Activated naive CD4-positive, alpha-beta T cell treated with anti-CD3 and anti-CD28 coated beads, Interleukin-2, amount 10 ng/mL, durations not matched to agents 7 days and 5 days (primary cell): ENCODE measurements at regions not wholly inside any gene's neighbourhood (a gene's known extent, or its start where the extent isn't known, plus 50 kb on each side); places are given as distances from the start of the nearest gene placed in this dataset.

Experiments
- CTCF ChIA-PET: fragments of 350-600 bp; sonication (Branson Sonifier 250); formaldehyde crosslinking; loops from one replicate; lab custom pipeline; 2021; ENCODE audit warnings: antibody characterized with exemption; lab: Charles Lee
- DNase-seq: peaks from one replicate; pipeline ENCODE4 v3.0.0-alpha.2; 2020
- H3K27ac Mint-ChIP-seq: one replicate; pipeline ENCODE4 v1.8.0; 2021; ENCODE audit warnings: mild to moderate bottlenecking, moderate library complexity, mixed read lengths
- H3K27me3 Mint-ChIP-seq: one replicate; pipeline ENCODE4 v1.8.0; 2021; ENCODE audit warnings: mild to moderate bottlenecking, mixed read lengths
- H3K36me3 Mint-ChIP-seq: one replicate; pipeline ENCODE4 v1.8.0; 2021; ENCODE audit warnings: mixed read lengths
- H3K4me1 Mint-ChIP-seq: one replicate; pipeline ENCODE4 v1.8.0; 2021; ENCODE audit warnings: mixed read lengths
- H3K4me3 Mint-ChIP-seq: one replicate; pipeline ENCODE4 v1.8.0; 2021; ENCODE audit warnings: mild to moderate bottlenecking, moderate library complexity, mixed read lengths
- H3K9me3 Mint-ChIP-seq: one replicate; pipeline ENCODE4 v1.8.0; 2021; ENCODE audit warnings: mixed read lengths

DNA sequence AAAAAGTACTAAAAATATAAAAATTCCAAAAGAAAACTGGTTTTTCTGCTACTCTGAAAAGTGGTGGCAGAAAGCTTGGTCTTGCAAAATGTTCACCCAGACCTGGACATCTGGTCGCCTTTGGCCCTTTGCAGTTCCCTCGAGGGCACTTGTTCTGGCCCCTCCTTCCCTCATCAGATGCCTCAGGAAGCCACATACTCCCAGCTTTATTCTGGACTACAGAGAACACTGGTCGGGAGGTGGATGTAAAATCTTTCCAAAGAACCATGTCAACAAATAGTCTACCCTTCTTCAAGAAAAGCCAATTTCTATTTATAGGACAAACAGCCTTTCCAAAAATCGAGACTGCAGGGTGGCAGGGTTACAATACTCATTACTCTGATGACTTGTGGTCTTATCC is 726.1 kb downstream of the TNS3 start:
- Mint-ChIP-seq H3K4me1 (no peaks in the 10 kb centered on the region), H3K36me3 (no peaks in the 10 kb centered on the region), H3K4me3 (no peak overlapping the region), H3K9me3 (peaks cover 4% of the 10 kb centered on the region), H3K27ac (no peak overlapping the region), H3K27me3 (no peaks in the 10 kb centered on the region)
- CTCF ChIA-PET, result no interaction called here
- DNase-seq, result no peak

DNA sequence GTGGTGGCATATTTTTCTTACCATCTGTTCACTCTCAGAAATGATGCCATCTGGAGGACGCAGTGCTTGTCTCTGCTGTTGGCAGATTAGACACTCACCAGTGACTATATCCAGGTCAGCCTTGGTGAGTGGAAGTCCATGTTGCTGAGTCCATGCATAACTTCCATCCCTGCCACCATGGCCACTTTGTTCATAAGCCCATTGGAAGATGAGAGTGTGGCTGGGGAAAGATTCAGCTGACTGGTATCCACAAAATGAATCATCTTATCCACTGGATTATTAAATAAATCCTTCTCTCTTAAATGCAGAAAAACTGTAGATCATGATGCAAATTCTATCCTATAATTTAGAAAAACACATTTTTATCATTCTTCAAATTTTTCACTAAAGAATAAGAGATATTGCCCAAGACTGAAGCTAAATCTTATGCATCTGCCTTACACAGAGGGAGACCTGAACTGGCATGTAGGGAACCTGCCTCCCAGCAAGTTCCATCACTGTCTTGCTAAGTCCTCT is 726.9 kb downstream of the TNS3 start:
- Mint-ChIP-seq H3K4me1 (no peaks in the 10 kb centered on the region), H3K27ac (no peak overlapping the region), H3K27me3 (no peaks in the 10 kb centered on the region), H3K4me3 (no peak overlapping the region), H3K9me3 (peaks cover 4% of the 10 kb centered on the region), H3K36me3 (no peaks in the 10 kb centered on the region)
- CTCF ChIA-PET, result no interaction called here
- no peak for DNase-seq

DNA sequence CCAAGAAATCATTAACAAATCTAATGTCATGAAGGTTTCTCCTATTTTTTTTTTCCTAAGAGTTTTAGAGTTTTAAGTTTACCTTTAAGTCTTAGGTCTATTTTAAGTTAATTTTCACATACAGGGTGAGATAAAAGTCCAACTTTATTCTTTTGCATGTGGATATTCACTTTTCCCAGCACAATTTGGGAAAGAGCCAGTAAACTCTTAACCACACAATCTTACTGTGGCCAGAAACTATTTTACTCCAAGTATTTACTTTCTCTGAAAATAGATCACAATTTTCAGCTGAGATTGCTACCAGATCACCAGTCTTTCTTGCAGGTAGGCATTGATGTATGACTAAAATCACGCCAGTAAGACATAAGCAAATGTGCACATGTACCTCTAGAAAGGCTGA is 728.5 kb downstream of the TNS3 start:
- Mint-ChIP-seq H3K4me3 (no peak overlapping the region), H3K36me3 (no peaks in the 10 kb centered on the region), H3K27me3 (no peaks in the 10 kb centered on the region), H3K27ac (no peak overlapping the region), H3K9me3 (no peaks in the 10 kb centered on the region), H3K4me1 (no peaks in the 10 kb centered on the region)
- DNase-seq, result no peak
- CTCF ChIA-PET, result no interaction called here

DNA sequence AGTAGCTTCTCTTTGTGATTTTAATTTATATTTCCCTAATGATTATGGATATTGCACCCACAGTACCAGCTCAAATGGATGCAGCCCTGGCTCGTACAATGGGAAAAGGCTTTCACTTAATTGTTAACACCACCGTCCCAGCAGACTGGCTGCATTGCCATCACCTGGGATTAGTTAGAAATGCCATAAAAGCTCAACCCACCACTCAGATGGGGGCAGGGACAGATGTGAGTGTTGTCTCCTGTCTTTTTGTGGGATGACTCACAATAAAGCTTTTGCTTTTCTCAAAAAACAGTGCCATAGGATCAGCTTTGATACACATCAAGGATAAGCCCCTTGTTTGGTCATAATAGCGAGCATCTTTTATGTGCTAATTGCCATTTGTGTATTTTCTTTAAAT is 729.1 kb downstream of the TNS3 start:
- no peaks in the 10 kb centered on the region for H3K36me3 Mint-ChIP-seq
- H3K27ac Mint-ChIP-seq, result no peak overlapping the region
- no peak overlapping the region for H3K4me3 Mint-ChIP-seq
- no peaks in the 10 kb centered on the region for H3K4me1 Mint-ChIP-seq
- H3K9me3 Mint-ChIP-seq, result no peaks in the 10 kb centered on the region
- H3K27me3 Mint-ChIP-seq, result no peaks in the 10 kb centered on the region
- DNase-seq, result no peak
- CTCF ChIA-PET, result no interaction called here

DNA sequence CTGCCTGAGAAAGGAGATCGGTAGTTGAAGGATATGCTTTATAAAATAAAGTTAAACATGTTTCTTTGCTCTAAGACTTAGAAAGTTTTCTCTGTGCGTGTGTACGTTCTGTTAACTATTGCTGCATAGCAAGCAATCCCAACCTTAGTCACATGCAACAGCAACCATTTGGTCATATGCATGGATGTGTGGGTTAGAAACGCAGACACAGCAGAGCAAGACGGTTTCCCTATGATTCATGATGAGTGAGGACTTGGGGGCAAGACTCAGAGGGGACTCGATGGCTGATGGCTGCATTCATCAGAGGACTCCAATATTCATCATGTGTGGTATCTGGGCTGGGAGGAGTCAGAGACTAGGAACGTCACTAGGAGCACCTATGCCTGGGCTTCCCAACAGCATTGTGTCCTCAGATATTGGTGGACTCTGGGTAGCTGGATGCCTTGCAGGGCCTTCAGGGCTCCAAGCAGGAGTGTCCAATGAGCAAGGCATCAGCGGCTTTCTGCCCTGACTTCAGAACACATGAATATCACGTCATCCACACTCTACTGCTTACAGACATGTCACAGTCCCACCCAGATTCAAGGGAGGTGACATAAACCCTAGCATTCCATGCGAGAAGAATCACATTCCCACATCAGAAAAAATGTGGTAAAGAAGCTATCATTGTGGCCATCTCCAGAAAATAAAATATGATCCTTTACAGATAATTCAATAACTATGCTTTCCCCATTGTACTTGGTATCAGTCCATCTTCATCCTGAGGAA is 731.2 kb downstream of the TNS3 start:
- H3K36me3 Mint-ChIP-seq, result no peaks in the 10 kb centered on the region
- H3K9me3 Mint-ChIP-seq, result peaks cover 4% of the 10 kb centered on the region
- H3K4me1 Mint-ChIP-seq, result no peaks in the 10 kb centered on the region
- H3K27ac Mint-ChIP-seq, result no peak overlapping the region
- H3K27me3 Mint-ChIP-seq, result no peaks in the 10 kb centered on the region
- H3K4me3 Mint-ChIP-seq, result no peak overlapping the region
- DNase-seq, result no peak
- CTCF ChIA-PET, result no interaction called here

DNA sequence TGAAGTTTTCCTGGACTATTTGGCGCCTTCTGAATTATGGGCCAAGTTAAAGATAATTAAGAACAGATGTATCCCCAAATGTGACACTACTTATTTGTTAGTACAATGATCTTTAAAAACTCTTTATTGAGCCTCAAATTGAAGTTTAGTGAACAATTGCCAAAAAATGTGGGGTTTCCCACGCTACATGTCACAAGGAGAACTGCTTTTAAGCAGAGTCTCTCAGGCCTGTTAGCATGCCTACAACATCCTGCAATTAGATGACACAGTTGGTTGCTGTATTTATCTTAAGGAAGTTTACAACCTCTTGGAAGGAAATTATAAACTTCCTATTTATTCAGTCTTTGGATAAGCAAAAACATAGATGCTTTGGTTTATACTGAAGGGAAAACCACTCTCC is 733.0 kb downstream of the TNS3 start:
- no peak for DNase-seq
- H3K36me3 Mint-ChIP-seq, result no peaks in the 10 kb centered on the region
- H3K9me3 Mint-ChIP-seq, result peaks cover 8% of the 10 kb centered on the region

DNA sequence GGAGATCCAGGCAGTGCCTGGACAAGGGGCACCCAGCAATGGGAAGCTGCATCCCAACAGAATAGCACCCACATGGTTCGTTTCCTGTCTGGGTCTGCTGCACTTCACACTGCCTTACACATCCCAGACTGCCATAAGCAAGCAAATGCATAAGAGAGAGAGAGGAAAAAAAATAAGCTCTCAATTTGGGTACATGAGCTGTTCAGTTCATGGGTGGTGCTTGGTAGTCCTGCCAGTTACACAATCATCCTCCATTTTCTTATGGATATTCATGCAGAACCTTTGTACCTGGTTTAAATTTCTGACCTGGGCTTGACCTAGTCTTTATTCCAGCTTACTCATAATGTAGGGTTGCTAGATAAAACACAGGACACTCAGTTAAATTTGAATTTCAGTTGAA is 733.6 kb downstream of the TNS3 start:
- Mint-ChIP-seq H3K9me3 (peaks cover 8% of the 10 kb centered on the region), H3K27ac (no peak overlapping the region), H3K4me3 (no peak overlapping the region), H3K27me3 (no peaks in the 10 kb centered on the region), H3K4me1 (no peaks in the 10 kb centered on the region), H3K36me3 (no peaks in the 10 kb centered on the region)
- DNase-seq, result no peak
- CTCF ChIA-PET, result no interaction called here

More for the DNA sequence above, 733.0 kb downstream of the TNS3 start:
- H3K27me3 Mint-ChIP-seq, result no peaks in the 10 kb centered on the region
- no peak overlapping the region for H3K4me3 Mint-ChIP-seq
- CTCF ChIA-PET, result no interaction called here
- no peaks in the 10 kb centered on the region for H3K4me1 Mint-ChIP-seq
- H3K27ac Mint-ChIP-seq, result no peak overlapping the region

DNA sequence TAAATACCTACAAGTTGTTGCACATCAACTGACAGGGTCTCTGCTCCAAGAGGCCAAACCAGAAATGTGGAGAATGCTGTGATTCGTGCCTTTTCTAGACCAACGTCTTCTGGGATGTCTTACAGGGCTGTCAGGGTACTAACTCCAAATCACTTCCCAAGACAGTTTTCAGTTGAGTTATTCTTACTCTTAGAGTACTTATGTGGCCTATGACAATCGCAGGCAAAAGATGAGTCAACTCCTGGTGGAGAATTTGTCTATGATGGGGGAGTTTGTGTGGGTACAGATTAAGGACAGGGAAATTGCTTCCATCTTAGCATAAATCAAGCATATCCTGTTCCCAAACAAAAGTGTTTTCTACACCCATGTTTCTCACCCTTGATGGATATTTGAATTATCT is 734.8 kb downstream of the TNS3 start:
- H3K36me3 Mint-ChIP-seq, result no peaks in the 10 kb centered on the region
- DNase-seq, result no peak
- no peak overlapping the region for H3K27ac Mint-ChIP-seq
- no peaks in the 10 kb centered on the region for H3K4me1 Mint-ChIP-seq
- H3K9me3 Mint-ChIP-seq, result peaks cover 9% of the 10 kb centered on the region
- no peaks in the 10 kb centered on the region for H3K27me3 Mint-ChIP-seq
- CTCF ChIA-PET, result no interaction called here
- H3K4me3 Mint-ChIP-seq, result no peak overlapping the region

DNA sequence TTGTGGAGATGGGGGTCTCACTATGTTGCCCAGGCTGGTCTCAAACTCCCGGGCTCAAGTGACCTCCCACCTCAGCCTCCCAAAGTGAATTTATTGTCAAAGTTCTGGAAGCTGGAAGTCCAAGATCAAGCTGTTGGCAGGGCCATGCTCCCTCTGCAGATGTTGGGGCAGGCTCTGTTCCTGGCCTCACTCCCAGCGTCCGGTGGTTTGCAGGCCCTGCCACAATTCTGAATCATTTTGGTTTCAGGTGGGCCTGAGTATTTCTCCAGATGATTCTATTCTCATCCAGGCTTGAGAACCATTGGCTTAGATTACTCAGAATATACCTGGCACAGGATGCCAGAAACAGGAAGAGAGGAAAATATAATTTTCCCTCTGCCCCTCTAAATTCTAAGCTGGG is 737.4 kb downstream of the TNS3 start:
- H3K27me3 Mint-ChIP-seq, result no peaks in the 10 kb centered on the region
- no peak for DNase-seq

DNA sequence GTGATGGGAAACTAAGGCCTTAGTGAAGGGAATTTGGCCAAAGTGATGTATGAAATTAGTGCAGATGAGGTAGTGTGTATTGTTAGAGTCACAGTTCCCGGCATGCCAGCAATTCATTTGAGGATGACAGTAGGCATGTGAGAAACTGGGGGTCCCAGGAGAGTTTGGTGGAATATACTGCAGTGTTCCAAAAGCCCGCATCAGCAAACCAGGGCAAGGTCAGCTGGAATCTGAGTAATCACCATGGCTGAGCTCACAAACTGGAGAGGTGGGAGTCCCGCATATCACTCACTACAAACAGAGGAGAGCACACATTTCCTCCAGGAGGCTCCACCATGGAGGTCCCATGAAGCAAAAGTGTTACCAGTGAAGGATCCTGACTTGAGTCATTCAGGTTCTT is 740.7 kb downstream of the TNS3 start:
- Mint-ChIP-seq H3K9me3 (peaks cover 10% of the 10 kb centered on the region), H3K27me3 (no peaks in the 10 kb centered on the region), H3K4me3 (no peak overlapping the region), H3K36me3 (no peaks in the 10 kb centered on the region), H3K4me1 (no peaks in the 10 kb centered on the region), H3K27ac (no peak overlapping the region)
- CTCF ChIA-PET, result no interaction called here
- DNase-seq, result no peak

More for the DNA sequence above, 737.4 kb downstream of the TNS3 start:
- peaks cover 11% of the 10 kb centered on the region for H3K9me3 Mint-ChIP-seq
- no peaks in the 10 kb centered on the region for H3K36me3 Mint-ChIP-seq
- no peak overlapping the region for H3K27ac Mint-ChIP-seq
- CTCF ChIA-PET, result no interaction called here
- H3K4me1 Mint-ChIP-seq, result no peaks in the 10 kb centered on the region
- H3K4me3 Mint-ChIP-seq, result no peak overlapping the region

DNA sequence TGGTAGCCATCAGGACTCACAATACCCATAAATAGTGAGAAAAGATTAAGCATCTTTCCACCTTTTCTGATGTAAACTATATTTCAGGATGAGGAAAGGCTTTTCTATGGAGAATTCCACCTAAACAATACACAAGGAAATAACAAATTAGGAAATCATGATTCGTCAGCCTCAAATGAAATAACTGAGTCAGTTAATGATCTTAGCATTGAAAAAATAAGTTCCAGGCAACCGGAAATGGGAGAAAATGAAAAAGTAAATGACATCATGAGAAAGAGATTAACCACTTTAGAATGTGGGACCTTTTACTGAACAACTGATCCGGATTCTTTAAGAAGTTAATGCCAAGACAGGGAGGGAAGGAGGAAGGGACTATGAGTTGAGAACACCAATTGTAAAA is 742.3 kb downstream of the TNS3 start:
- DNase-seq, result no peak
- no peaks in the 10 kb centered on the region for H3K36me3 Mint-ChIP-seq
- no peak overlapping the region for H3K4me3 Mint-ChIP-seq
- no peak overlapping the region for H3K27ac Mint-ChIP-seq
- H3K27me3 Mint-ChIP-seq, result no peaks in the 10 kb centered on the region
- peaks cover 3% of the 10 kb centered on the region for H3K9me3 Mint-ChIP-seq
- H3K4me1 Mint-ChIP-seq, result no peaks in the 10 kb centered on the region
- CTCF ChIA-PET, result no interaction called here

DNA sequence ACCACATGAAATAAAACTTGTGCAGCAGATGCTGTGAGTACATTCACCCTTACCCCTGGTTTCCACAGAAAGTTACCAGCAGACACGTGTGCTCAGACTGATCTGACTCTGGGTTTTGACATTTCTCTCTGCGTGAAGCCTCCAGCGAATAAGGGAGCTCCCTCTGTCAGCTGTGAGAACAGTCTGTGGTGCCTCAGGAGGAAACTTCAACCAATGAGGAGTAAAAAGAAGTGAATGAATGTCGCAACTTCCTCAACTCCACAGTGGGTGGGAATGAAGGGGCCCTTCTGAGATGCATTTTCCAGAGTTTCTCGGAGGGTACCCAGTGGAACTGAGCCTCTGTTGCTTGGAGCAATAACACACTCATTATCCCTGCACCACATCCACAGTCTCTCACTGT is 743.4 kb downstream of the TNS3 start:
- H3K4me3 Mint-ChIP-seq, result no peak overlapping the region
- H3K4me1 Mint-ChIP-seq, result no peaks in the 10 kb centered on the region
- no peak for DNase-seq
- H3K27me3 Mint-ChIP-seq, result no peaks in the 10 kb centered on the region
- CTCF ChIA-PET, result no interaction called here
- peaks cover 3% of the 10 kb centered on the region for H3K9me3 Mint-ChIP-seq
- H3K27ac Mint-ChIP-seq, result no peak overlapping the region
- H3K36me3 Mint-ChIP-seq, result no peaks in the 10 kb centered on the region

DNA sequence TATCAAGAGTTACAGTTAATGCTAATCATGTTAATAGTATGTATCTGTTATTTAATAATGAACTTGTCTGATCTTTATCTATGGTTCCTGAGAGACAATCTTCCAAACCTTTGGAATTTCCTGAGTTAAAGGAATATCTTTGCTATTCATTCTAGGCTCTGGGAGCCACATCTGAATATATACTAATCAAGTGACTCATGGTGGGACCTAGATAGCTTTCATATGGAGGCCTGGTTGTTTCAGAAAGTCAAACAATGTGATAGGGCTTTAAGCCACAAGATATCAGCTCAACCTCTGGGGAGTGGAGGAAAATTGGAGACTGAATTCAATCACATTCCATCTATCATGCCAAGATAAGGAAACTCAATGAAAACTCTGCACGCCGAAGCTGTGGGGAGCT is 746.4 kb downstream of the TNS3 start:
- Mint-ChIP-seq H3K9me3 (peaks cover 4% of the 10 kb centered on the region), H3K4me1 (no peaks in the 10 kb centered on the region), H3K36me3 (no peaks in the 10 kb centered on the region), H3K27ac (no peak overlapping the region), H3K27me3 (no peaks in the 10 kb centered on the region), H3K4me3 (no peak overlapping the region)
- CTCF ChIA-PET, result no interaction called here
- no peak for DNase-seq

DNA sequence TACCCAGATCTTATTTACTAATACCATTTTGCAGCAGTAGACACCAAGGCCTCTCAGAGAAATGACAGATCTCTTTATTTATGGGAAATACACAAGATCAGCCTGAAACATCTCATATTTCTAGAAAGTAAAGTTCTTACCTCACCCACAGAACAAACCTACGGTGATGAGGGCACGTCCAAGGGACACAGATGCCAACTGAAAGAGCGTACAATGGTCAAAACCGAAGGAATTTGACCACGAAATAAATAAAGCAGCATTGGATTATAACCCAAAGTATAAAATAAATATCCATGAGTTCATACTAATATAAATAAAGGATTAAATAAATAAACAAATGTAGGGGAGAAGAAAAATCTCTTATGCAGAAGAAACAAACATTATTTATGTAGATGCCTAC is 747.0 kb downstream of the TNS3 start:
- Mint-ChIP-seq H3K27ac (no peak overlapping the region), H3K4me3 (no peak overlapping the region), H3K36me3 (no peaks in the 10 kb centered on the region)

DNA sequence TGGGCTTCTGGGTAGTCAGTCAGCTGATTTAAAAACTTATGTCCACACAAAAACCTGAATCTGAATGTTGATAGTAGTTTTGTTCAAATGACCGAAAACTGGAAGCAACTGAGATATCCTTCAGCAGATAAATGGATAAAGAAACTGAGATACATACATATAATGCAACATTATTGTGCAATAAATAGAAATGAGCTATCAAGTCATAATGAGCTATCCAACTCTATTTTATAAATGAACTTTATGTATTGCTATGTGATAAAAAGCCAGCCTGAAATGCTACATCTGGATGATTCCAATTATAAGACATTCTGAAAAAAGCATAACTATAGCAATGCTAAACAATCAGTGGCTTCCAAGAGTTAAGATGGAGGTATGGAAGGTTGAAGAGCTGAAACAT is 748.7 kb downstream of the TNS3 start:
- Mint-ChIP-seq H3K27me3 (no peaks in the 10 kb centered on the region), H3K4me1 (no peaks in the 10 kb centered on the region), H3K4me3 (no peak overlapping the region), H3K27ac (no peak overlapping the region), H3K36me3 (no peaks in the 10 kb centered on the region), H3K9me3 (peaks cover 4% of the 10 kb centered on the region)
- no peak for DNase-seq
- CTCF ChIA-PET, result no interaction called here

More for the DNA sequence above, 747.0 kb downstream of the TNS3 start:
- CTCF ChIA-PET, result no interaction called here
- no peak for DNase-seq
- no peaks in the 10 kb centered on the region for H3K4me1 Mint-ChIP-seq
- H3K27me3 Mint-ChIP-seq, result no peaks in the 10 kb centered on the region
- H3K9me3 Mint-ChIP-seq, result peaks cover 4% of the 10 kb centered on the region
